DND-41 (cell line): ENCODE measurements at regions not wholly inside any gene's neighbourhood (a gene's known extent, or its start where the extent isn't known, plus 50 kb on each side); places are given as distances from the start of the nearest gene placed in this dataset.

Experiments
- EZH2 ChIP-seq: IDR thresholded peaks from 3 replicates; pipeline ENCODE4 v1.6.1; 2012; ENCODE audit warnings: borderline replicate concordance, low read depth, mild to moderate bottlenecking, moderate library complexity, low read length, inconsistent platforms; ENCODE audit not compliant: severe bottlenecking
- TF ChIP-seq, protein P1 (sequence below): IDR thresholded peaks from 2 replicates; pipeline ENCODE4 v1.5.1; 2012; ENCODE audit warnings: borderline replicate concordance, low read length, moderate library complexity, mild to moderate bottlenecking; ENCODE audit not compliant: poor library complexity, severe bottlenecking; ENCODE audit errors: extremely low read depth

DNA sequence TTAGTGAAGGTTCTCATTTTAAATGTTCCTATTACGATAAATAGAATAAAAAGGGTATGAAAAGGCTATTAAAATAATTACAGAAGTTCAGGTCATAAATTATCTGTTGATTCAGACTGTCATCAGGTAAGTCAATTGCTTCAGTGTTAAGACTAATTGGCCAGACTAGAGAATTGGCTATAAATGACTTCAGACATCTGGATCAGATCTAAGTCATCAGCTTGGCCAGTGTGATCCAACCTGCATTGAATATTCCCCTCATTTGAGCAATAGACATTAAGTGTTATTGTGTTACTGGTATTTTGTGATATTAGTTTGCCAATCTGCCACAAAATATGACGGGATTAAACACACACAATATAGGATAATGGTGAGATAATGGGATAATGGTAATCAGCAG lies 377.6 kb upstream of the CITED2 start:
- TF ChIP-seq, protein P1, sequence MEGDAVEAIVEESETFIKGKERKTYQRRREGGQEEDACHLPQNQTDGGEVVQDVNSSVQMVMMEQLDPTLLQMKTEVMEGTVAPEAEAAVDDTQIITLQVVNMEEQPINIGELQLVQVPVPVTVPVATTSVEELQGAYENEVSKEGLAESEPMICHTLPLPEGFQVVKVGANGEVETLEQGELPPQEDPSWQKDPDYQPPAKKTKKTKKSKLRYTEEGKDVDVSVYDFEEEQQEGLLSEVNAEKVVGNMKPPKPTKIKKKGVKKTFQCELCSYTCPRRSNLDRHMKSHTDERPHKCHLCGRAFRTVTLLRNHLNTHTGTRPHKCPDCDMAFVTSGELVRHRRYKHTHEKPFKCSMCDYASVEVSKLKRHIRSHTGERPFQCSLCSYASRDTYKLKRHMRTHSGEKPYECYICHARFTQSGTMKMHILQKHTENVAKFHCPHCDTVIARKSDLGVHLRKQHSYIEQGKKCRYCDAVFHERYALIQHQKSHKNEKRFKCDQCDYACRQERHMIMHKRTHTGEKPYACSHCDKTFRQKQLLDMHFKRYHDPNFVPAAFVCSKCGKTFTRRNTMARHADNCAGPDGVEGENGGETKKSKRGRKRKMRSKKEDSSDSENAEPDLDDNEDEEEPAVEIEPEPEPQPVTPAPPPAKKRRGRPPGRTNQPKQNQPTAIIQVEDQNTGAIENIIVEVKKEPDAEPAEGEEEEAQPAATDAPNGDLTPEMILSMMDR, result no peak
- no peak for TF ChIP-seq EZH2
